Activated CD8-positive, alpha-beta memory T cell treated with anti-CD3 and anti-CD28 coated beads, Interleukin-2, amount 50 U/mL, for 4 hours (primary cell): ENCODE measurements at regions not wholly inside any gene's neighbourhood (a gene's known extent, or its start where the extent isn't known, plus 50 kb on each side); places are given as distances from the start of the nearest gene placed in this dataset.
"Not testable (repeated sequence)": the region's sequence is repeated elsewhere in the genome, so short reads cannot be mapped to it uniquely, and the experiment has no call there.

Source experiments
- DNase-seq: peaks from one replicate; pipeline ENCODE4 v3.0.0-alpha.2; 2020

DNA sequence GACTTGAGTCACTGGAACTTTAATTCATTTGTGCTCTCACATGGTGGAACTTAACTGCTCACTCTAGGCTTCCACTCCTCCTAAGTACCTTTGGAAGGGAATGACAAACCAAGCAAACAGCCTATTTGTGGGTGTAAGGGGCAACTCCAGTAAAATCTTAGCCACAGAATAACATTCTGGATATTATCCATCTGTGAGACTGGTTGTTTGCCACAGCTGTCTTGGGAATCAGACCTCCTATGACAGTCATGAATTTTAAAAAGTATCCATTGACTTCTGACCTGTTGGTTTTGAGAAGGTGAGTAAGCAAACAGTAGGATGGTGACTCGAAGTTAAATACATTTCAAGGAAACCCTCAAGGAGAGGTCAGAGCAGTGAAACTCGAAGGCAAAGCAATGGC lies 147.3 kb upstream of the CDIN1 start:
- DNase-seq: no peak

DNA sequence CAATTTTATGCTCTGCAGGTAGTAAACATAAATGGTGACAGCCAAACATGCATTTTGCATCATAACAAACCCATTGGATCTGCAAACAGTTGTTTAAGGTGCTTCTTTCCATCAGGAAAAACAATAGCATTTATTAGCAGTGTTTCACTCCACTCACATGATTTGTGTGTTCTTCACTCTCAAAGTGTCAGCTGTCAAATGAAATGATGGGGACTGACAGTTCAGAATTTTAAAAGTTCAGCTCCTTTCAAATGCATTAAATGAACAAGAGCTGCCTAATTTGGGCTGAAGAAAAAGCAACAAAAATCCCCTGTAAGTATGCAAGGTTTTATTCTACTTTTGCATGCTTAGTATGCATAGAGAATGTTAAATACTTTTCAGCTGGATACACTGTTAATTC lies 145.2 kb upstream of the CDIN1 start:
- no peak for DNase-seq

GRCh38 chr15:36438499-36438898 lies 140.9 kb upstream of the CDIN1 start:
- DNase-seq: no peak

GRCh38 chr15:36447373-36447772 lies 132.1 kb upstream of the CDIN1 start:
- DNase-seq: no peak

DNA sequence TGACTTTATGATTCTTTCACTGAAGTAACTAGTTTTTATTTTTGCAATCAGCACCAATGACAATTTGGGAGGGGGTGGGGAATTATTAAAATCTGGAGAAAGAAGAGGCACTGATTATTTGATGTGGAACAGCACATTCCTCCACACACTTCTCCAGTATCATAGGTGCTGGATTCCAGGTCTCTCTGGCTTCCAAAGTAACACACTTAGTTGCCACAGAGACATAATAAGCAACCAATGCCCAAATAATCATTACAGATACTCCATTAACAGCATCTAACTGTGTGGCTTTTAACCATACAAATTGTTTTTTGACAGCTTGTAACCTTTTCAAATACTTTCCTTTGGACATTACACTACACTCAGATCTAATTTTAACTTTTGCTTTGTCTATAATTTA lies 131.0 kb upstream of the CDIN1 start:
- DNase-seq: no peak

DNA sequence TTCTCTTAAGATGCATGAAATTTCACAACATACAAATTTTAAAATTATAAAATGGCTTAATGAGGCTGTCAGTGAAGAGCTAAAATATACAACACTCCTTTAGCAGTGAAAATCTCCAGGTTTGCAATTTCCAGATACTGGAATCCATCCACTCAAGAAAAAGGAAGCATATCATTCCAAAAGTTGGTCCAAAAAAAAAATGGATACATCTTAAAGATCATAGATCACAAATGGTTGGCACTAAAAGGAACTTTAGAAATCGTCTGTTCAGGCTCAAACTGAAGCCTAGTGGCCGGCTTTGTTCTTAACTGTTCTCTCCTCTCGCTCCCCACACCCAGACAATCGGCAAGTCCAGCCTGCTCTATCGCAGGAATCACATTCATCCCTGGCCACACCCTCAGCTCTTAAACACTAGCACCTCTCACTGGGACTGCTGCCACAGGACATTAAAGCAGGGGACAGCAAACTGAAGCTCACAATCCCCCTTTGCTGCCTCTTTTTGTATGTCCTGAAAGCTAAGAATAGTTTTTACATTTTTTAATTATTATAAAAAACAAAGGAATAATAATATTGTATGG lies 130.3 kb upstream of the CDIN1 start:
- DNase-seq: no peak

- DNase-seq: no peak
Observed at GRCh38 chr15:36449662-36450145, 129.7 kb upstream of the CDIN1 start.

- DNase-seq: not testable (repeated sequence)
Observed at GRCh38 chr15:36454244-36454643, 125.2 kb upstream of the CDIN1 start.

DNA sequence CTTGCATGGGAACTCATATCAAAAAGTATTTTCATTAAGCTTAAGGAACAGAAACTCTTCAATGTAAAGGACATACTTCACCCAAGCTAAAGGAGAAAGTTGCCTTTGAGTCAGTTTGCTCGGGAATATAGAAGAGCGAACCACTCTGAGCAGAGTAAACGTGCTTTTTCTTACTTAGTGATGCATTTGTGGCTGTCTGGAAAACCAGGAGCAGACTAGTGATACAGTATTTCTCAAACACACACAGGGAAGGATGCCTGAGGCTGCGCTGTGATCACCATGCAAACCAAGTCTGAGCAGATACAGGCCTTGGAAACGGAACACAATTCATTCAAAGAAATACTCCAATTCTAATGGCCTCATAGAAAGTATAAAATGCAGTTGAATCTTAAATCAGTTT lies 121.0 kb upstream of the CDIN1 start:
- DNase-seq: no peak

- DNase-seq: no peak
Observed at GRCh38 chr15:36465304-36465703, 114.1 kb upstream of the CDIN1 start.

DNA sequence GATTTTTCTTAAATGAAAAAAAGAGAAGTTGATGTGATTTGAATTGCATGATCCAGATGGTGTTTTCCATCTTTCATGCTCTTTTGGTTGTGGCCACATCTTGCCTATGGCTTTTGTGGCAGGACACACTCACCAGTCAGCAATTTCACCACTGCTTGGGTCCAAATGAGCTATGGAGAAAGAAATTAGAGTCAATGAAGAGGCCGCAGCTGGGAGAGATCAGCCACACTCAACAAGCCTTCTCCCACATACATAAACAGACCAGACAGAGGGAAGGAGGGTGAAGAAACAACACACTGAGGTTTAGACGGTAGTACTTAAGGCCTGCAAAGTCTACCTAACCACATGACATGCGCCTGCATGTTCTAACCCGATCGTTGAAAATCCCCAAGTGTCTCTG lies 110.7 kb upstream of the CDIN1 start:
- no peak for DNase-seq

- DNase-seq: no peak
Observed at GRCh38 chr15:36469311-36469966, 110.0 kb upstream of the CDIN1 start.

GRCh38 chr15:36472672-36473071 lies 106.8 kb upstream of the CDIN1 start:
- DNase-seq: no peak

DNA sequence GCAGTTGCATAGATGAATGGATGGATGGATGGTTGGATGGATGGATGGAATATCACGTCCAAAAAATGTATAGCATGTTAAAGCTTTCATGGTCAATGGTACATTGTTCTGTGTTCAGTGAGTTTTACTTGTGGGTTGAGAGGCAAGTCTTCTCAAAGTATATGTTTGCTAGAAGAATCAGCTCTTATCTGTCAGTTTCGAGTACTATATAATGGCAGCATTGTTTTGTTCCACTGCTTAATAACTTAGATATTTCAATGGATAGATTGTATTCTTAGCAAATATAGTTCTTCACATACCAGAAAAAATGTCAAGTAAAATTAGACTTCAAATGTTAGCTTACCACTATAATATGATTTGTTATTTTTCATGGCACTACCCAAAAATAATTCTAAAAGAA lies 100.9 kb upstream of the CDIN1 start:
- DNase-seq: no peak

- no peak for DNase-seq
Observed at GRCh38 chr15:36479200-36479896, 100.1 kb upstream of the CDIN1 start.

DNA sequence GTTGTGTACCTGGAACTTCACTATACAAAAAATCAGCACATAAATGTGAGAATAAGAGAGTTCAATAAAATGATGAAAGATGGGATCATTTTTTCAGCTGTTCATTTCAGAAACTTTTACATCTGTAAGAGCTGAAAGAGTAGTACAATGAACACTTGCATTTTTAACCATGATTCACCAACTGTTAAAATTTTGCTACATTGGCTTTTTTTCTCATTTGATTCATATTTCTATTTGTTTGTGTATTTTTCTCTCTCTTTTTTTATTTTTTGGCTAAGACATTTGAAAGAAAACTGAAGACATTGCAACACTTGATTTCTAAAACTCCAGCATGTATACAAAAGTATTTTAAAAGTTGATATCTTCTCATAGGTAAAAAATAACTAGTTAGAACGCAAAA lies 98.3 kb upstream of the CDIN1 start:
- DNase-seq: no peak

GRCh38 chr15:36483409-36483808 lies 96.0 kb upstream of the CDIN1 start:
- no peak for DNase-seq

DNA sequence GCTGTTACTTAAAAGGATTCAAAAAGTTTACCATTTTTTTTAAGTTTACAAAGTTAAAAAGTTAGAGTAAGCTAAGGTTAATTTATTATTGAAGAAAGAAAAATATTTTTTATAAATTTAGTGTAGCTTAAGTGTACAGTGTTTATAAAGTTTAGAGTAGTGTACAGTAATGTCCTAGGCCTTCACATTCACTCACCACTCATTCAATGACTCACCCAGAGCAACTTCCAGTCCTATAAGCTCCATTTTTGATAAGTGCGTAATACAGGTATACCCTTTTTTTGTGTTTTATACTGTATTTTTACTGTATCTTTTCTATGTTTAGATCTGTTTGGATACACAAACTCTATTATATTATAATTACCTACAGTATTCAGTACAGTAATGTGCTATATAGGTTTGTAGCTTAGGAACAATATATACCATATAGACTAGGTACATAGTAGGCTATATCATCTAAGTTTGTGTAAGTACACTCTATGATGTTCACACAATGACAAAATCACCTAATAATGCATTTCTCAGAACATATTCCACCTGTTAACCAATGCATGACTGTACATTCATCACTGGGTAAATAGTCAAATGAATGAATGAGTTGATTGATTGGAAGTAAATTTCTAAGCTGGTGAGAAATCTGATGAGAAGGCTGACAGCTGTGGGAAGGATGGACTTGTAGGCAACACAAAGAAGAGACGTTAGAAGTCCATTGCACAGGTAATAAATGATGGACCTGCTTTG lies 95.2 kb upstream of the CDIN1 start:
- DNase-seq: no peak

- no peak for DNase-seq
Observed at GRCh38 chr15:36491912-36492311, 87.5 kb upstream of the CDIN1 start.

DNA sequence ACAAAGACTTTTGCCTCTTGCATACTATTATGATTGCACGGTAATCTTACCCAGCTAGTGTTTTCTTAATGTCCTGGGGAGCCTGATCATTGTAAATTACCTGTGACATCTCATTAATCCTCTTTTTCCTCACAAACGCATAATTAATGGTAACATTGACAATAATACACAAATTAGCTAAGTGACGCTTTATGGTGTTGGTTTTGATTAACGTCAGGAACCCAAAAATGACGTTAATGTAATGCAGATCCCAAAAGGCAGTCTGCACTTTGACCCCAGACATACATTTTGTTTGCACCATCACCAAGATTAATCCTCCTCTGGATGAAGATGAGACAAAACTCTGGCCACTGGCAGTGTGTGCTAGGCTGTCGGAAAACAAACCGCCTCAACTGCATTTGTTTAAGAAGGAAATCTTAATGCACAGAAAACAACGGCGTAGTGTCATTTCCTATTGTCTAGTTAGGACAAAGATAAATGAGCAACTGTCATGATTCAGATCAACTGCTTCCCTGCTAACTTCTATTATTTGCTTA lies 83.9 kb upstream of the CDIN1 start:
- DNase-seq: no peak

GRCh38 chr15:36497901-36498300 lies 81.5 kb upstream of the CDIN1 start:
- no peak for DNase-seq

- no peak for DNase-seq
Observed at GRCh38 chr15:36498401-36498800, 81.0 kb upstream of the CDIN1 start.

DNA sequence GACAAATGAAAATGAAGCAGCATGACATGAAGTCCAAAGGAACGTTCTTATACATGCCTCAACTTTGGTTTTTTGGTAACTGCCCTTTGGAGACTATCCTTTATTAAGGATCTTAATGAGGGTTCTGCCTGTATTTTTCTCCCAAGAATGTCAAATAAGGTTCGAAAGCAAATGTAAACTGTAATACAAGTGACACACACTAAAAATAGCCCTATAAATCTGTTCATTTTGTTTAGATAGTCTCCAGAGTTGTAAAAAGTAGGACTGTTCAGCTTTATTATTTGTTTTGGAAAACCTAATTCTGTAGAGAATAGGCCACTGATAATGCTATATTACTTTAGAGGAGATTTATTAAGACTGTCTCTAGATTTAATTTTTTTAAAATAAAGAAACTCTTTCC lies 80.5 kb upstream of the CDIN1 start:
- DNase-seq: no peak
